CD4-positive, alpha-beta memory T cell (primary cell): ENCODE measurements at regions not wholly inside any gene's neighbourhood (a gene's known extent, or its start where the extent isn't known, plus 50 kb on each side); places are given as distances from the start of the nearest gene placed in this dataset.

ENCODE experiments used
- CTCF ChIA-PET: fragments of 350-600 bp; sonication (Branson Sonifier 250); formaldehyde crosslinking; loops from one replicate; lab custom pipeline; 2021; ENCODE audit warnings: inconsistent platforms; ENCODE audit not compliant: partially characterized antibody; lab: Charles Lee
- POLR2A ChIA-PET: fragments of 350-600 bp; sonication (Branson Sonifier 250); formaldehyde crosslinking; loops from one replicate; lab custom pipeline; 2021; ENCODE audit not compliant: partially characterized antibody; lab: Charles Lee
- DNase-seq, 5 donors: peaks; one replicate each; pipeline versions ENCODE4 v3.0.0 to v3.0.0-alpha.2; 2020 to 2022; ENCODE audit warnings: mixed read lengths in 1 of 5
- H3K27ac ChIP-seq: one replicate; pipeline ENCODE4 v1.7.0; 2013; ENCODE audit warnings: low read depth, low read length
- H3K27me3 ChIP-seq: 2 replicates; pipeline ENCODE4 v1.7.0; 2013; ENCODE audit warnings: mild to moderate bottlenecking, low read length, moderate library complexity; ENCODE audit not compliant: insufficient read depth
- H3K36me3 ChIP-seq: 2 replicates; pipeline ENCODE4 v1.7.0; 2013; ENCODE audit warnings: mild to moderate bottlenecking, low read length, moderate library complexity; ENCODE audit not compliant: insufficient read depth
- H3K4me1 ChIP-seq: 2 replicates; pipeline ENCODE4 v1.7.0; 2013; ENCODE audit warnings: mild to moderate bottlenecking, low read length, moderate library complexity; ENCODE audit not compliant: insufficient read depth
- H3K4me3 ChIP-seq, 2 donors: one replicate each; pipeline ENCODE4 v1.7.0; 2013; ENCODE audit warnings: low read length in 2 of 2, mild to moderate bottlenecking in 1 of 2
- H3K9me3 ChIP-seq, 2 donors: one replicate each; pipeline ENCODE4 v1.7.0; 2013; ENCODE audit warnings: low read length in 2 of 2, control low read depth in 1 of 2; ENCODE audit not compliant: control insufficient read depth in 1 of 2
- H3K27ac Mint-ChIP-seq, 7 donors: one replicate each; pipeline ENCODE4 v1.8.0; 2020 to 2021; ENCODE audit warnings: mixed read lengths in 7 of 7, mild to moderate bottlenecking in 6 of 7, inconsistent platforms in 3 of 7, moderate library complexity in 3 of 7
- H3K27me3 Mint-ChIP-seq, 2 donors: one replicate each; pipeline ENCODE4 v1.8.0; 2020 to 2021; ENCODE audit warnings: mixed read lengths in 2 of 2
- H3K36me3 Mint-ChIP-seq, 2 donors: one replicate each; pipeline ENCODE4 v1.8.0; 2020 to 2021; ENCODE audit warnings: mixed read lengths in 2 of 2, inconsistent platforms in 1 of 2, mild to moderate bottlenecking in 1 of 2
- H3K4me1 Mint-ChIP-seq, 4 donors: one replicate each; pipeline ENCODE4 v1.8.0; 2020 to 2021; ENCODE audit warnings: mixed read lengths in 4 of 4, mild to moderate bottlenecking in 1 of 4
- H3K4me3 Mint-ChIP-seq, 8 donors: one replicate each; pipeline ENCODE4 v1.8.0; 2020 to 2021; ENCODE audit warnings: mixed read lengths in 8 of 8, mild to moderate bottlenecking in 7 of 8, moderate library complexity in 6 of 8, inconsistent platforms in 3 of 8
- H3K9me3 Mint-ChIP-seq, 8 donors: one replicate each; pipeline ENCODE4 v1.8.0; 2020 to 2021; ENCODE audit warnings: mixed read lengths in 8 of 8, mild to moderate bottlenecking in 5 of 8, inconsistent platforms in 3 of 8, moderate library complexity in 1 of 8
- intact Hi-C: fragments of 100-400 bp; cut with micrococcal nuclease; formaldehyde crosslinking; loops from one replicate; pipeline ENCODE4 v1.15.1; 2023

DNA sequence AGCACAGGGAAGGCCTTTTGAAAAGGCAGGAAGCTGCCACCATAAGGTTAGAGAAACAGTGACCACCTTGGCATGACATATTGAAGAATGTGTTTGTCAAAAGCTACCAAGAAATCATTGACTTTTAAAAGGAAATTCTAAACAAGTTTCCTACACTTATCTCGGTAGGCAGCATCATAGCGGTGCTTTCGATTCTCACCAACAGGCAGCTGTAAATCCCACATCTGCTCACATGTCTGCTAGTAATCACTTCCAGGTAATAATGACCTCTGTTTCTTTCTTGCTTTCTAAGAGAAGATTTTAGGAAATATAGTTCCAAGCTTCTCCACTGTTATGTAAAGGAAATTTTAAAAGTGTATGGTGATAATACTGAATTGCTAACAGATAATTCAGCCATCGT lies 821.1 kb upstream of the FOXG1 start:
- H3K4me1 Mint-ChIP-seq, result no peaks in the 10 kb centered on the region
- no peaks in the 10 kb centered on the region for H3K27me3 ChIP-seq
- intact Hi-C loops, result no loop called here
- no peaks in the 10 kb centered on the region for H3K36me3 Mint-ChIP-seq
- CTCF ChIA-PET, result no interaction called here
- no peak overlapping the region for H3K27ac ChIP-seq
- no peak for DNase-seq
- no peaks in the 10 kb centered on the region for H3K27me3 Mint-ChIP-seq
- peaks cover 0 to 5% of the 10 kb centered on the region in 2 donors for H3K9me3 ChIP-seq
- H3K4me3 ChIP-seq, result no peak overlapping the region
- no peaks in the 10 kb centered on the region for H3K36me3 ChIP-seq
- peaks cover 3 to 26% (median 18%) of the 10 kb centered on the region in 8 donors for H3K9me3 Mint-ChIP-seq
- H3K27ac Mint-ChIP-seq, result no peak overlapping the region
- POLR2A ChIA-PET, result no interaction called here
- H3K4me1 ChIP-seq, result no peaks in the 10 kb centered on the region
- no peak overlapping the region for H3K4me3 Mint-ChIP-seq

DNA sequence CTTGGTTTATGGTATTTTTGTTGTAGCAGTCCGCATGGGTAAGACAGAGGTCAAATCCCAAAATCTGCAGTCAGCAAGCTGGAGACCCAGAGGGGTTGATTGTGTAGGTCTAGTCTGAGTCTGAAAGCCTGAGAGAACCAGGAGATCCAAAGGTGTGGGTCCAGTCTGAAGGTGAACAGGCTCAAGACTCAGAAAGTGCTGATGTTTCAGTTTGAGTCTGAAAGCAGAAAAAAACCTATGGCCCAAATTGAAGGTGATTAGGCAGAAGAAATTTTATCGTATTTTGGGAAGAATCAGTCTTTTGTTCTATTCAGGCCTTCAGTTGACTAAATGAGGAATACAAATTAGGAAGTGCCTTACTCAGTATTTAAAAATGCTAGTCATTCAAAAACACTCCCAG lies 807.8 kb upstream of the FOXG1 start:
- Histone ChIP-seq H3K4me3 (no peak overlapping the region), H3K36me3 (no peaks in the 10 kb centered on the region), H3K4me1 (no peaks in the 10 kb centered on the region), H3K9me3 (peaks cover 0 to 4% of the 10 kb centered on the region in 2 donors), H3K27ac (no peak overlapping the region), H3K27me3 (no peaks in the 10 kb centered on the region)
- H3K36me3 Mint-ChIP-seq, result no peaks in the 10 kb centered on the region
- H3K9me3 Mint-ChIP-seq, result peaks cover 0 to 33% (median 14%) of the 10 kb centered on the region in 8 donors
- H3K4me3 Mint-ChIP-seq, result no peak overlapping the region
- DNase-seq, result no peak
- H3K4me1 Mint-ChIP-seq, result no peaks in the 10 kb centered on the region
- no peak overlapping the region for H3K27ac Mint-ChIP-seq
- CTCF ChIA-PET, result no interaction called here
- POLR2A ChIA-PET, result no interaction called here
- H3K27me3 Mint-ChIP-seq, result no peaks in the 10 kb centered on the region
- intact Hi-C loops, result no loop called here

DNA sequence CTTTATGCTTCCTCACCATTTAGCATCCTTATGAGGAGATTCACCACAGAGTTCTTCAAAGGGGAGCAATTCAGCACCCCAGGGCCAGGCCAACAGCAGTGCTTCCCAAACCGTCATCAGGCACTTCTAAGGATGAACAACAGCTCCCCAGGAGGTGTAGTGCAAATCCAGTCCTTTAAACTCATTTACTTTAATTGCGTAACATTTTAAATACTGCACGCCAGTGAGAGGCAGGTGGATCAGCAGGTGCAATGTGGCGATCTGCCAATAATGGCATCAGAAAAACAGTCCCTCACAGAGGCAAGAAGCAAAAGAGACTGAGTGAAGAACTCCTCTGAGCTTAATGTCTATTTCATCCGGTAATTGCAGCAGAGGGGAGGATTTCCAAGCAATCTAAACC lies 770.9 kb upstream of the FOXG1 start:
- H3K36me3 Mint-ChIP-seq, result no peaks in the 10 kb centered on the region
- Histone ChIP-seq H3K27ac (no peak overlapping the region), H3K4me1 (no peaks in the 10 kb centered on the region), H3K27me3 (no peaks in the 10 kb centered on the region), H3K36me3 (no peaks in the 10 kb centered on the region), H3K4me3 (no peak overlapping the region), H3K9me3 (no peaks in the 10 kb centered on the region)
- CTCF ChIA-PET, result no interaction called here
- no peak overlapping the region for H3K27ac Mint-ChIP-seq
- peaks cover 4 to 28% (median 12%) of the 10 kb centered on the region in 8 donors for H3K9me3 Mint-ChIP-seq
- intact Hi-C loops, result no loop called here
- POLR2A ChIA-PET, result no interaction called here
- no peak overlapping the region for H3K4me3 Mint-ChIP-seq
- H3K27me3 Mint-ChIP-seq, result no peaks in the 10 kb centered on the region
- no peaks in the 10 kb centered on the region for H3K4me1 Mint-ChIP-seq
- no peak for DNase-seq

DNA sequence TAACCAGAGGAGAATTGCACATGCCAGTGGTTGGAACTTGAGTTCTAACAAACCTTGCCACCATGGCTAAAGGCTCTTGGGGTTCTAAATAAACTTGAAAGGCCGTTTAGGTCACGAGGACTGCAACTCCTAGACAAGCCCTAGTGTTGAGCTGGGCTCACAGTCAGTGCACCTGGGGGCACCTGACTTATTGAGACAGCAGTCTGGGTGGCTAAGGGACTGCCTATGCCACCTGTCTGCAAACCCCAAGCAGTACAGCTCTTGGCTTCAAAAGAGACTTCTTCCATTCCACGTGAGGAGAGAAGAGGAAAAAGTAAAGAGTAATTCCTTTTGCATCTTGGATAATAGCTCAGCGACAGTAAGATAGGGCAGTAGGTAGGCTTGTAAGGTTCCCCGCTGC lies 765.6 kb upstream of the FOXG1 start:
- H3K4me3 ChIP-seq, result no peak overlapping the region
- no peak overlapping the region for H3K4me3 Mint-ChIP-seq
- no peaks in the 10 kb centered on the region for H3K36me3 ChIP-seq
- ChIA-PET POLR2A (no interaction called here), CTCF (no interaction called here)
- no peaks in the 10 kb centered on the region for H3K4me1 Mint-ChIP-seq
- H3K36me3 Mint-ChIP-seq, result no peaks in the 10 kb centered on the region
- H3K9me3 Mint-ChIP-seq, result peaks cover 4 to 35% (median 17%) of the 10 kb centered on the region in 8 donors
- H3K27ac Mint-ChIP-seq, result no peak overlapping the region
- H3K4me1 ChIP-seq, result no peaks in the 10 kb centered on the region
- no peaks in the 10 kb centered on the region for H3K27me3 Mint-ChIP-seq
- intact Hi-C loops, result no loop called here
- no peaks in the 10 kb centered on the region for H3K27me3 ChIP-seq
- no peak for DNase-seq
- no peak overlapping the region for H3K27ac ChIP-seq
- no peaks in the 10 kb centered on the region for H3K9me3 ChIP-seq

DNA sequence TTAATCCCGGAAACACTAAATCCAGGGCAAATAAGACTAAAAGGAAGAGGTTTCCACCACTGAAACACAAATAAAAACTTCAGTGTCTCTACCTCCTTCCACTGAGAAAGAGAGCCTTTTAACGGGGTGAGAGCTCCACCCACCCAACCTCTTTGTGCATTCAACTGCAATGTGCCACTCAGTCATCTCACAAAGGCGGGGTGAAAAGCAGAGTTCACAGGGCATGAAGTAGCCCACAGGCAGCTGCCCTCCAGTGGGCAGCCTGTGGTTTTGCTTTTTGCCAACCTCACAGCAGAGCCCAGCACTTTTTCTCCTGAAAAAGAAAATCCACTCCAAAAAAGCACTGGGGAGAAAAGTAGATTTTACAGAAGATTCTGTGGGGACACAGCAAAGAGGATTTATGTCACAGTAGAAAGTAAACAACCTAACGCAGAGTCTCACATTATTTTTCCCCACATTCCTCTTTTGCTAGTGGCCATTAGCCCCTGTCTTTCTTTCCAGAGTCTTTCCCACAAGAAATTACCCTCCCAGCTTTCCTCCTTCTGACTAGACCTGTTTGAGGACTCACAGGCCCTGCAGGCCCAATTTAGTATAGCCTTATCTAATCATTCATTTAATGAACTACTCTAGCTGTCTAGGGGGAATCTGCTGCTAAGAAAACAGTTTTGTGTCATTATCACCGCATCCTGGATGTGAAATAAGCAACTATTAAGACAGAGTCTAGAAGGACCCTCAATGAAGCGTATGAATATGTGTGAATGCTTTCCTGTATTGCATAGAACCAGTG lies 753.8 kb upstream of the FOXG1 start:
- Histone ChIP-seq H3K36me3 (no peaks in the 10 kb centered on the region), H3K4me3 (no peak overlapping the region), H3K9me3 (no peaks in the 10 kb centered on the region), H3K27me3 (no peaks in the 10 kb centered on the region), H3K4me1 (no peaks in the 10 kb centered on the region), H3K27ac (no peak overlapping the region)
- H3K9me3 Mint-ChIP-seq, result peaks cover 5 to 27% (median 14%) of the 10 kb centered on the region in 8 donors
- H3K4me3 Mint-ChIP-seq, result no peak overlapping the region
- H3K36me3 Mint-ChIP-seq, result no peaks in the 10 kb centered on the region
- DNase-seq, result no peak
- no peaks in the 10 kb centered on the region for H3K27me3 Mint-ChIP-seq
- intact Hi-C loops, result no loop called here
- H3K4me1 Mint-ChIP-seq, result no peaks in the 10 kb centered on the region
- POLR2A ChIA-PET, result no interaction called here
- H3K27ac Mint-ChIP-seq, result no peak overlapping the region
- CTCF ChIA-PET, result no interaction called here

DNA sequence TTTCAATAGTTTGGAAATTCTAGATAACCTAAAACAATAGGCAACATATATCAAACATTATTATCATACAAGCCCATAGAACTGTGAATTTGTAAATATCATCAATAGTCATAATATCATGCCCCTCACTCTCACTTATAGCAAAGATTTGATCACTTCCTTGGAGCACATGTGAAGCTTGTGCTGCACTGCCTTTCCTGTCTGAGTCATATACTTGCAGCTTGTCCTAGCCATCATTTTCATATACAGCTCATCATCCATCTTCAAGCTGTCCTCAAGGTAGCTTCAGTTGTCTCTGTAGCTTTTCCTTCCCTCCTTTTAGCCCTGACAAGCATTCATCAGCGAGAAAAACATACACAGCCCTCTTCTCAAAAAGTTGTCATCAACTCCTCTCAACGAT lies 746.5 kb upstream of the FOXG1 start:
- Histone ChIP-seq H3K4me3 (no peak overlapping the region), H3K4me1 (no peaks in the 10 kb centered on the region), H3K27me3 (no peaks in the 10 kb centered on the region), H3K27ac (no peak overlapping the region), H3K36me3 (no peaks in the 10 kb centered on the region), H3K9me3 (peaks cover 0 to 3% of the 10 kb centered on the region in 2 donors)
- Mint-ChIP-seq H3K4me1 (no peaks in the 10 kb centered on the region), H3K36me3 (no peaks in the 10 kb centered on the region), H3K27me3 (no peaks in the 10 kb centered on the region), H3K27ac (no peak overlapping the region), H3K9me3 (peaks cover 2 to 20% (median 12%) of the 10 kb centered on the region in 8 donors), H3K4me3 (no peak overlapping the region)
- POLR2A ChIA-PET, result no interaction called here
- CTCF ChIA-PET, result no interaction called here
- no peak for DNase-seq
- intact Hi-C loops, result no loop called here

DNA sequence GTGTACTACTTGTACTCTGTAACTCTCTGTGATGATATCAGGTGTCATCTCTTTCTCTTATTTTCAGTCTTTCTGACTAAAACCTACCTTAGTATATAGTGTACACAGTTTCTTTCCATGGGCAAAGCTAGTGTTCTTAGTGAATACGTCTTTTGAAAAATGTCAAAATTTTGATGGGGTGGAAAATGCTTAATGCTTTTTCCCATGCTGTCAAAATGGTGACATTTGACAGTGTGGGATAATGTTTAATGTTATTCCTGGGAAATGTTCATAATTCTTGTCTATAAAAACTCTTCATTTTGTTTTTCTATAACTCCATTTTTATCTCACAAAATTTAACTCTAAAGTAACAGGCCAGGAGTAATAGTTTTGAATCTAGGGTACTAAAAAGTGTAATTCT lies 742.7 kb upstream of the FOXG1 start:
- Histone ChIP-seq H3K36me3 (no peaks in the 10 kb centered on the region), H3K27ac (no peak overlapping the region), H3K4me3 (no peak overlapping the region), H3K4me1 (no peaks in the 10 kb centered on the region), H3K27me3 (no peaks in the 10 kb centered on the region), H3K9me3 (peaks cover 0 to 5% of the 10 kb centered on the region in 2 donors)
- DNase-seq, result no peak
- H3K36me3 Mint-ChIP-seq, result no peaks in the 10 kb centered on the region
- H3K9me3 Mint-ChIP-seq, result peaks cover 2 to 28% (median 18%) of the 10 kb centered on the region in 8 donors
- H3K4me3 Mint-ChIP-seq, result no peak overlapping the region
- CTCF ChIA-PET, result no interaction called here
- no peak overlapping the region for H3K27ac Mint-ChIP-seq
- intact Hi-C loops, result no loop called here
- POLR2A ChIA-PET, result no interaction called here
- H3K4me1 Mint-ChIP-seq, result no peaks in the 10 kb centered on the region
- H3K27me3 Mint-ChIP-seq, result no peaks in the 10 kb centered on the region
